G401.6 (cell line): ENCODE measurements at regions not wholly inside any gene's neighbourhood (a gene's known extent, or its start where the extent isn't known, plus 50 kb on each side); places are given as distances from the start of the nearest gene placed in this dataset.
"Not testable (repeated sequence)": the region's sequence is repeated elsewhere in the genome, so short reads cannot be mapped to it uniquely, and the experiment has no call there.

Experiments used
- FAIRE-seq: peaks from 2 replicates; lab custom pipeline; 2012; peaks lifted over from hg19 to GRCh38; lab: Jason Lieb, UNC

DNA sequence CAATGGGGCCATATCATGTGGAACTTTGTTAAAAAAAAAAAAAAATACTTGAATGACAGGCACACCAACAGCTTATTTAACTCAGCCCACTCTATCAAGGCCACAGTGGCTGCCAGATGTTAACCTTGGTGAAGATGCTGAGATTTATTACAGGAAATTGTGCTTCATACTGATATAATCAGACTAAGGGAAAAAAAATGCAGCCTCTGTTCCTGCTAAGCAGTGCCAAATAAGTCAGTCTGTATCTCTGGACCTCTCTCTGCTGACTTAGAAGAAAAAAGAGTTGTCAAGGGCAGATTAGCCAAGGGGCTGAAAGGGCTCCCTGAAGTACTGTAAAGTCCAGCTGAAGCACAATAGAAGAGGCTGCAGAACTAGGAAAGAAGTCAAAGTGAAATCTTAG, 677.7 kb upstream of the HTR2C start:
- no peak for FAIRE-seq

GRCh38 chrX:113892891-113893290, 691.0 kb upstream of the HTR2C start:
- no peak for FAIRE-seq

DNA sequence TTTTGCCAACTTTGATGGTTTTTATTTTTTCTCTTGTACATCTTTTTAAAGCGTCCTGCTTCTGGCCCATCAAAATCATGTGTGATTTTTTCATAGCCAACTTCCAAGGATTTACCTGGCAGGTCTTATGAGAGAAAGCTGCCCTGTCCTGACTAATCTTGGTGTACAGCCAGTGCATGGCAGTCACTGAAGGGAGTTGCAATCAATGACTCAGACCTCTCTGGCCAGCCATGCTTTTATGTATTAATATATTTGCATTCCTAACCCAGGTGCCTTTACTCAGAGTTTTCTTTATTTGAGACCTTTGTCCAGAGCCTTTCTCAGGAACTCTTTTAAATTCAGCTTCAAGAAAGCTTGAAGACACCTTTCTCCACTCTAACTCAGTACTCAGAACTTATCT, 691.5 kb upstream of the HTR2C start:
- FAIRE-seq: no peak

DNA sequence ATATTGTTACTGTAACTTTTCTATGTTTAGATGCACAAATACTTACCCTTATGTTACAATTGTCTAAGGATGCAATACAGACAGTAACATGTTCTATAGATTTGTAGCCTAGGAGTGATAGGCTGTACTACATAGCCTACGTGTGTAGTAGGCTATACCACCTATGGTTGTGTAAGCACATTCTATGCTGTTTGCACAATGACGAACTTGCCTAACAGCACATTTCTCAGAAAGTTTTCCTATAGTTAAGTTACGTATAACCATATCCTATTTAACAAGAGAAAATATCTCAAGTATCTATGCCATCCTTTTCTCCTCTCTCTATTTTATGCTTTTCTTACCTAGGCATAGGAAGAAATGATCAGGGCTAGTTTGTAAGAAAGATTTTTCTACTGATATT, 710.8 kb upstream of the HTR2C start:
- FAIRE-seq: no peak

DNA sequence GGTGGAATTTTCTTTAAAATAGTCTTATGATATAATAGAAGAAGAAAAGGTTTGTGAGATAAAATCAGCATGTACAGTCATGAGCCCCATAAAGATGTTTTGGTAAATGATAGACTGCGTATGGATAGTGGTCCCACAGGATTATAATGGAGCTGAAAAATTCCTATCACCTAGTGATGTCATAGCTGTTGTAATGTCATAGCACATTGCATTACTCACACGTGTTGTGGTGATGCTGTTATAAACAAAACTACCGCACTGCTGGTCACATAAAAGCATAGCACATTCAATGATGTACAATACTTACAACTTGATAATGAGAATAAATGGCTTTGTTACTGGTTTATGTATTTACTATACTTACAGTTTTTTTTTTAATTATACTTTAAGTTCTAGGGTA, 715.2 kb upstream of the HTR2C start:
- FAIRE-seq: no peak

GRCh38 chrX:113868177-113868576, 715.7 kb upstream of the HTR2C start:
- no peak for FAIRE-seq

- no peak for FAIRE-seq
Observed at GRCh38 chrX:113849408-113849807, 734.5 kb upstream of the HTR2C start.

- no peak for FAIRE-seq
Observed at GRCh38 chrX:113833096-113834055, 750.5 kb upstream of the HTR2C start.

DNA sequence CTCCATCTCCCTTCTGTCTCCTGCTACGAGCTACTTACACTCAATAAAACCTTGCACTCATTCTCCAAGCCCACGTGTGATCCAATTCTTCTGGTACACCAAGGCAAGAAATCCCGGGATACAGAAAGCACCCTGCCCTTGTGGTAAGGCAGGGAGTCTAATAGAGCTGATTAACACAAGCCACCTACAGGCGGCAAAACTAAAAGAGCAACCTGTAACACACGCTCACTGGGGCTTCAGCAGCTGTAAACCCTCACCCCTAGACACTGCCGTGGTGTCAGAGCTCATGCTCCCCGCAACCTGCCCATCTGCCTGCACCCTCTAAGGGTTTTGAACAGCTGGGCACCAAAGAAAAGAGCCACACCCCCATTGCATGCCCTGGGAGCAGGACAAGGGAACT, 755.4 kb upstream of the HTR2C start:
- FAIRE-seq: no peak

- FAIRE-seq: no peak
Observed at GRCh38 chrX:113818346-113818745, 765.5 kb upstream of the HTR2C start.

DNA sequence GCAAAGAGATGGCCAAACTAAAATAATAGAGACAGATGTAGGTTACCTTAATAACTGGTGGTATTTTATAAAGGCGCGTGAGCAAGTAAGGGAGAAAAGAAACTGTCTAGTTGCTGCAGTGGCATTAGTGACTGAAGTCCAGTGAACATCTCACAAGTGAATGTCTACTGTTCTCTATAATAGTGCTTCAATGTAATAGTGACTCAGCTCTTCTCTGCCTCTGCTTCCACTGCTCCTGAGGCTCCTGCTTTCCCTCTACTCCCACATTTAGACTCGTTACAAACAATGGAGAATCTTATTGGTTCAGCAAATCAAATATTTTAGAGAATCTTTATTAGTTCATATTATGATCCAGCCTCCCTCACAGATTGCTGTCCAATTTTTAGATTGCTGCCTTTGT, 779.1 kb upstream of the HTR2C start:
- FAIRE-seq: no peak

DNA sequence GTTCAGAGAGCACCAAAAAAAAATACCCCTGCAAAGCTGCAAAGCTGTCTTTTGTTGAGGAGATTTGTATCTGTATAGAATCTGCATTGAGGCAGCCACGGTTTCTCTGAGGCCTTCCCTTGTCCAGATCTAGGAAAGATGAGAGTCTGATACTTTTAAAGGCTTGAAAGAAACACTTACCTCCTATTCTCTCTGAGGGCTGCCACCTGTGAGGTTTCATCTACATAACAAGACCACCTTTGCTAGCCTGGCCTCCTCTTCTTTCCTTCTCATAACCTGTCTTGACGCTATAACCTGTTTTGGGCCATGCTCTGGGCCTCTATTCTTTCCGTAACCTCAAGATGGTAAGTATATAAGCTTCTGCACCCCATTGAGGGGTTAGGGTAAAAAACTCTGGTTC, 779.6 kb upstream of the HTR2C start:
- no peak for FAIRE-seq

DNA sequence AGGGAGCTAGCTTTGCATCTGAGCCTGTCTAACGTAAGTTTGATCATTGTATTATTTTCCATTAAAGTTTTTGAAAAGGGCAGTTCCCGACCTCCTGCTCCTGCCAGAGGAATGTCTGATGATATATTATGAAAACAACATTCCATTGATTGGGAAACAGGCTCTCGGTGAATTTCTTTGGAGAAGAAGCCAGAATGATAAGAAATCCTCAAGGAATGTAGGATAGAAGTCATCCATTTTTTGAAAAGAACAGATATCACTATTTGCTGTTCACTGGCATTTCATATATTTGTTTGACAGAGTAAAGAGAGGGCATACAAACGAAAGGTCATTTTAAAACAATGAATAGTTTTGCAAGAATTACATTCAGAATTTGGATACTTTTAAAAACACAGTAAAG, 781.0 kb upstream of the HTR2C start:
- FAIRE-seq: no peak

- no peak for FAIRE-seq
Observed at GRCh38 chrX:113800955-113801354, 782.9 kb upstream of the HTR2C start.

DNA sequence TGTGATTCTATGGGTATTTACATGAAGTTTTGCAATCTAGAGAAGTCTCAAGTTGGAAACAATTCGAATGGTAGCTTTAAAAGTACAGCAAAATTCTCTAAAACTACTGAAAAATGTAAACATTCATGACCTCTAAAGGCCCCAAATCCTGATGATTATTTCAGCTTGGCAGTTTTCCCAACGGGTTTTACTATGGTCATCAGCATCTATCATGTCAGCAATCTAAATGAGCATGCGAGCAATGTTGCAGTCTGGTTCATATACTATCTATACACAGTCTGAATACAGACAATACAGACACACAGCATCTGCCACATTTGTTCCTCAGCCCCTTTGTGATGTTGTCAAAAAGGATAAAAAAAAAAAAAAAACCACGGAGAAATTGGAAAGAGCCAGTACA, 790.3 kb upstream of the HTR2C start:
- FAIRE-seq: no peak

DNA sequence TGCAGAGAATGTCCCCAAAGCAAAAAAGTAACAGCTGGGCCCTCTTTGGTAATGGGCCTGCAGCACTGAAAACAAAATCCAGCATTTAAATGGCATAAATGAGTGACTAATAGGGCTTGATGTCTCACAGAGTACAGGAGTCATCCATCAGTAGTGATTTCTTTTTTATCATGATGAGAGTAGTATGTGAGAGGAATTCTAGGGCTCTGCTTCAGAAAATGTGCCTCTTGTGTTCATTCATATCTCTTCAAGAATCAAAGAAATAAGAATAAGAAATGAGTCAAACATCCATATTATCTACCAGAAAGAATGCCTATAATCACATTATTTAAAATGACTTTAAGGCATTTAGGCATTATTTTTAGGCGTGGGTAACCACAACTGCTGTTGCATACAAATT, 792.9 kb upstream of the HTR2C start:
- no peak for FAIRE-seq

DNA sequence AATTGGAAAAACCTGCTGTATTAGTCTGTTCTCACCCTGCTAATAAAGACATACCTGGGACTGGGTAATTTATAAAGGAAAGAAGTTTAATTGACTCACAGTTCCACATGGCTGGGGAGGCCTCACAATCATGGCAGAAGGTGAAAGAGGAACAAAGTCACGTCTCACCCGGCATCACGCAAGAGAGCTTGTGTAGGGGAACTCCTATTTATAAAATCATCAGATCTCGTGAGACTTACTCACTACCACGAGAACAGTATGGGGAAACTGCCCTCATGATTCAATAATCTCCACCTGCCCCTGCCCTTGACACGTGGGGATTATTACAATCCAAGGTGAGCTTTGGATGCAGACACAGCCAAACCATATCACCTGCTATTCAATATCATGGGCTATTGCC, 799.1 kb upstream of the HTR2C start:
- not testable (repeated sequence) for FAIRE-seq

DNA sequence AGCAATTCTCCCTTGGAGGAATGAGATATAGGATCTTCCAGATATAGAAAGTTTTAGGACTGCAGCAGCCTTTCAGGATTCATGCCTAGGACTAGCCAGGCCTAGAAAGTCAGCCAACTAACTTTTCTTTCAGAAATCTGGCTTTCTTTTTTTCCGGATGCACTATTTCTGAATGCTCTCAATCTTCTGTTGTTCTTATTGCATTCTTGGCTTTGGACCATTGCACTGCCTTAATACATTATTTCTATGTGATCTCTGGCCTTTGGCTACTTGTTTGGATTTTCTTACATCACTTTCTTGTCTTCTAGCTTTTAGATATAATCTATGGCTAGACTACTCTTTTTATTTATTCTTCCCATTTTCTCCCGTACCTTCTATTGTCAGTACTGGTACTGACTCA, 813.1 kb upstream of the HTR2C start:
- no peak for FAIRE-seq

- no peak for FAIRE-seq
Observed at GRCh38 chrX:113770071-113770470, 813.8 kb upstream of the HTR2C start.

DNA sequence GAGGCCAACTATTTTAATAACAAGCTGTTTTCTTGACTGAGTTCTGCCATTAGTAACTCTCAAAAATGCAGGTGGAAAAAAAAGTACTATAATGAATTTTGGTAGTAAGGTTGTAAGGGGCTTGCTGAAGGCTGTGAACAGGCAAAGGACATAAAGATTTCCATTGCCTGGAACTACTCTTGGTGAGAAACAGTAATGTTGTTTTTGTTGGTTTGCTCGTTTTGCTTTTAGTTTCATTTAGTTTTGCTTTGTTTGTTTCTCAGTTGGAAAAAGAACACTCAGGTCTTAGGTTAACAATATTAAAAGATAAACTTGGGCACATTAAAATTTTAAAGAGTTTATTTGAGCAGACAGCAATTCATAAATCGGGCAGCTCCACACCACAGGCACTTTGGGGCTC, 824.5 kb upstream of the HTR2C start:
- FAIRE-seq: no peak

DNA sequence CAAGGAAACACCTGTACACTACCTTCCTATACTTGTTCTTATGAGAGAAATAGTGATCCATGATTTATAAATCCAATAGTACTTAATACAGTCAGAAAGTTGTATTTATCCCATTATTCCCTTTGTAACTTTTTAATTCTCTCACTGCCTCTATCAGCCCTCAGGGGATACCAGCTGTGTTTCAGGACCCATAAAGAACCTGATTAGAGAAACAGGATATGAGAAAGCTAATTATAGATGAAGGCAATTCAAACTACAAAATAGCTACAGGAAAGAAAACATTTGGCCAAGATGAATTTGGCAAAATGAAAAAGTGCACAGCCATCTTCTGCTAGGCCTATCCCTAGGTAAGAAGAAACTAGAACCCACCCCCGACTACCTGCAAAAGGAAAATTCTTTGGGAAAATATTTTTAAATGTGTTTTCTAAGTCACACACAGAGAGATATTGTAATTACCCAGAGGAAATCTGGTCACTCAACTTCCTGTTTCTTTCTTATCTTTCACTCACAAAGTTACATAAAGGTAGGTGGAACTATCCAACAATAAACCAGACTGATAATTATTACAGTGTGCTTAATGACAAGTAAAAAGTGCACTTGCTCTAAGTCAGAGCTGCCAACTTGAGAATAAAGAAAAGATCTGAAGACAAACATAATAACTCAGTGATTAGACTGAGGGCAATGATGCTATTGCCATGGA, 836.5 kb upstream of the HTR2C start:
- no peak for FAIRE-seq

DNA sequence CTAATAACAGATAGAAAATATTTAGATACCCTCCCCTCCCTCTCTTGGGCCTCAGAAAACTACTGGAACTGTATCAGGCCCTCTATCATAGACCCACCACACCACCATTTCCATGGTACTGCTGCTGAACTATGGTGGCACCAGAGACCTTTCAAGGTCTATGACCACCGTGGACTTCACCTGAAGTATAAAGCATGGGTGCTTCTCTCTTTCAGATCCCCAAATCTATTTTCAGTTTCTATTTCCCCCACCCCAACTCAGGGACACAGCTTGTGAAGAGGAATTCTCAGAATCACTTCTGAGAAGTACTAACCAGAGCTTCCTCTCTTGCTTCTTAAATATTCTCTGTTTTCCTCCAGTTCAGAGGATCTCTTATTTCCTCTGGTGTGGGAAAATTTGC, 840.8 kb upstream of the HTR2C start:
- FAIRE-seq: no peak

DNA sequence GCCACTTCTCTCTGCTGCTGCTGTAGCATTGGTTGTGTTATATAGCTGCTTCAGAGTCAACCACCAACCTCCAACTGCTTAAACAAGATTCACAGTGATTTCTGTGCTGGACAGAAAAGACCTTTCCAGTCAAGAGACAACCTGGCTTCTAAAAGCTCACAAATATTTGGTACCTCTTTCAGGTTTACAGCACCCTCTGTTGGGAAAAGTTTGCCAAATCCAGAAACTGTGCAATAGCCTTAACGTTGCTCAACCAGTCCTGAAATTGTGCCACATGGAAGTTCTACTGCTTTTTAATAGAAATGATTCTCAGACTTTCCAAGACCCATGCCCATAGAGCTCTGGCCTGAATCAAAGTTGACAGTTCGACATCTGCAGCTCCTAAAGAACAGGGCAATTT, 842.1 kb upstream of the HTR2C start:
- no peak for FAIRE-seq

DNA sequence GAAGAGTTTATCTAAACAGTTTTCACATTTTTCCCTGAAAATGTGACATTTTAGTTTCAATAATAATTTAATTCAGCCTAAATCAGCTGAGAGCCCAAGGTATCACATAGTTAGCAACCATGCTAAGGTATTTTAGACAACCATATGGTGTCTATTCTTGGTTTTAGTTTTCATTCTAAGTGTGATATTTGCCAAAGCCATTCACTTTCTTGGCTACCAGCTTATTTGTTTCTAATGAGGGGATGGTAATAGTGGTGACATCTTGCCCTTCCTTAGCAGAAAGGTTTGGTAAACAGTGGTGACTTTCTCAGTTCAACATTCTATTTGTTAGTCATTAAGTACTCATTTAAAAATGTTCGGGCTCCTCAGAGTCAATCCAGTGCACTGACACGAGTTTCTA, 854.9 kb upstream of the HTR2C start:
- FAIRE-seq: no peak
